GM19452 (cell line): ENCODE measurements at regions not wholly inside any gene's neighbourhood (a gene's known extent, or its start where the extent isn't known, plus 50 kb on each side); places are given as distances from the start of the nearest gene placed in this dataset.

Experiments used
- ATAC-seq: cut with Tn5 transposase; IDR thresholded peaks from one replicate; pipeline ENCODE4 v1.9.1; 2021; ENCODE audit not compliant: unreplicated experiment

DNA sequence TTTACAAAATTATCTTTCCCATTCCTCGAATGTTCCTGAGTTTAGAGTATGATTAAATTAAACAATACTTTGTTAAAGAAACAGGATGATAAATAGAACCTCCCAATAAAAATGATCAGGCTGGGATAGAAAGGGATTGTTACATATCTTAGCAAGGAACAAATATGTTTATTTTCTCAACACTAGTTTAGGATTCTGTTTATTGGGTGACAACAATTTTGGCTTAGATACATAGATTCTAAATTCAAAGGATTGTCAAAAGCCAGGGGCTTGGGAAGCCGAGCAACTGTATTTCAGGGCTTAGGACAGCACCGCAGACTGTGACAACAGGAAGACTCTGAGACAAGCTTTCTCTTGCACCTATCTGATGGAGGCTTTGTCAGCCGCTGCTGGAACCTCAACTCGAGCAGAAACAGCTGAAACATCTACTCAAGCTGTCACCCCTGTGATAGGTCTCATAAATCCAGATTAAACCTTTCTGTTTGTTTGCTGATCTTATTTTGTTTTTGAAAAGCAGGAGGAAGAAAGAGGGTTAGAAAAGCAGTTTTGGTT is 562.8 kb upstream of the ZFHX3 start:
- ATAC-seq = no peak

DNA sequence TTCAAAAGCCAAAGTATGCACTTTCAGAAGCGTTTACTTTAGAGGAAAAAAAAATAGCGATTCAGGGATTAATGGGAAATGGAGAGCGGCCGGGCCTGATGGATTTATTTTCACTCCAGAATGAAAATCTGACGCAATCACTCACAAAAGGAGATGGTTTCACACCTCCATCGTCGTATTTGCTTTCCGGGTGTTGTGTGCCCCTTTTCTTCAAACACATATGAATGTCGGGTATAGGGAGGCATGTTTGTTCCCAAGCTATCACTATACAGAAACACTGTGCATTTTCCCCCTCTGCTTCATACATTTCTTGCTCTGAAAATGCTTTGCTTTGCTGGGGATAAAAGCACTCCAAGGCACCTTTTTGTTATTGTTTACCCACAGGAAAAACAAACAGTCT is 562.2 kb upstream of the ZFHX3 start:
- ATAC-seq = no peak

DNA sequence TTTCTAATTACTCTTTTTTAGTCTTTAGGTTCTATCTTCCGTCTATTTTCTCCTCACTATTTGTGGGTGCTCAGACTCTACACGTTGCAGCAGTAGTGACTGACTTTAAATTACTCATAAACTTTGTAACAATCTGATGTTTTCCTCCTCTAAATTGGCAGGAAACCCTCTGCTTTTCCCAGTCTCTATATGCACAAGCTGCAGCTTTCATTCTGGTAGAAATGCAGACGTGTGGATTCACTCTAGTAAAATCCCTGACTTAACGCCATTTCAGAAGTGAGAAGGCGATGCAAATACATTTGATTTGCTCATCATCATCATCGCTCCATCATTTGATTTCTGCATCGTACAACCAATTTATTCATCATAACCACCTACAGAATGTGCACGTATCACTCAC is 561.0 kb upstream of the ZFHX3 start:
- ATAC-seq = no peak

DNA sequence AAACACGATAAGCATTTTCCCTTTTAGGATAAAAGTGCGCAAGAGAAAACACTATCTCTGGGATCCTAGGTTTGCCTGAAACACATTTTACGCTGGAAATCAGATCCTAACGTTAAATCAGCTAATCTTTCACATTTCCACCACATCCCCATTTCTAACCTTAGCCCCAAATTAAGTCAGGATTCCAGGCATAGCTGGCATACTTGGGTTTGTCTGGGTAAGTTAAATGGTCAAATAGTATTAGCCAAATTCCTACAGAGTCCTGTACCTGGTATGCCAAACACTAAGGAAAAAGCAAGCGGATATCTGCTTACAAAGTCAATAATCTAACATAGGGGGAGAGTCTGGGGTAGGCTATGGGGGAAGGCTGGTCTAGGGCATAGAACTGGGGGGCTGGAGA is 557.4 kb upstream of the ZFHX3 start:
- no peak for ATAC-seq

DNA sequence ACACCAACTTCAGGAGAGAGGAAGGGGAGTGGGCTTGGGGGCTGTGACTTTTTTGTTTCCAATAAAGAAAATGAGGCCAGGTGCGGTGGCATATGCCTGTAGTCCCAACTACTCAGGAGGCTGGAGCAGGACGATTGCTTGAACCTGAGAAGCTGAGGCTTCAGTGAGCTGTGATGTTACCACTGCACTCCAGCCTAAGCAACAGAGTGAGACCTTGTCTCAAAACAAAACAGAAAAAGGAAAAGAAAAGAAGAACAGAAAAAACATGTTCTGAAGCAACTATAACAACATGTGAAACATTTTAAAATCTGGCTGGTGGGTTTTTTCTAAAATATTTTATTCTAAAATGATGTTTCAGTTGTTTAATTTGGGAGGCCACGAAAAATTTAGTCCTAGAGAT is 554.0 kb upstream of the ZFHX3 start:
- ATAC-seq = no peak

GRCh38 chr16:73599870-73600269 is 551.9 kb upstream of the ZFHX3 start:
- no peak for ATAC-seq

DNA sequence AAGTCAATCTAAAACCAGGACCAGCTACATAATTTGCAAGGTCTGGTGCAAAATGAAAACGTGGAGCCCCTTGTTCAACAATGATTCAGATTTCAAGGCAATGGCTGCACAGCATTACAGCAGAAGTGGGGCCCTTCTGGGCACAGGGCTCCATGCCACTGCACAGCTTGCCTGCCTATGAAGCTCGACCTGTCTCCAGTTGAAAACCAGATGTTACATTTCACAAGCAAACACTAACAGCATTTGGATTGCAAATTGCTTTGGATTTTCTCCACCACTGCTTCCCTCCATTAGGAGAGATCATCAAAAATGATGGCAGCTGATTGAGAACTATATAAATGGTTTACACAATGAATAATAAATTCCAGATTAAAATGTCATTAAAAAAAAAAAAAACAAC is 551.4 kb upstream of the ZFHX3 start:
- ATAC-seq = no peak

- no peak for ATAC-seq
These were observed 536.2 kb upstream of the ZFHX3 start for GRCh38 chr16:73584157-73584556.

DNA sequence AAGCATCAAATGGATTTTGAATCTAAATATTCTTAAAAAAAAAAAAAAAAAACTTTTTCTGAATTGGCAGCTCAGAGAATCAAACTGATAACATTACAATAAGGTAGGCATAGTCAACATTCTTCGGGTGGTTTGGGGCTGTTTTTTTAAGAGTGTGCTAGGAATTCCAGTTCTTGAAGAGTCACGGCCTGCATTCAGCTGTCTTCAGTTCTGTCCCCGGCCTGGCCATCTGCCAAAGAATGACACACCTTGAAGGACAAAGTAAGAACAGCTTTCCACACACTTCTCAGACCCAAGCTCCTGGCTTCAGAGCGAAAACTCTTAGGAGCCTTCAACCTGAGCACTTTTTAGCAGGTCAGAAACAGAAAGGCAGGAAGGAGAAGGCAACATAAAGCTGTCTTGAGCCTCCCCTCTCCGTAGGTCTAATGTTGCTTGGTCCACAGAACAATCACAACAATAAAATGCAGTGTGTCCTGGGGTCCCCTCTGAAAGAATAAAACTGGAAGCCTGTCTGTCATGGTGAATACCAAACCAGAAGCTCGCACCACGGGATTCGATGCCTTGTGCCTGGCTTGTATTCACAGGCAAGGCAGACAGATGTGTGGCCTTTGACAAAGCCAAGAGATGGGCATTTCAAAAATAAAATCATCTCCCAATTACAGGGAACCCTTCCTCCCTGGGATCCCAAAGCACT is 524.4 kb upstream of the ZFHX3 start:
- no peak for ATAC-seq

- ATAC-seq = no peak
These were observed 521.5 kb upstream of the ZFHX3 start for GRCh38 chr16:73569266-73569980.

GRCh38 chr16:73568769-73569168 is 520.8 kb upstream of the ZFHX3 start:
- ATAC-seq = no peak

- ATAC-seq = no peak
These were observed 518.0 kb upstream of the ZFHX3 start for GRCh38 chr16:73565925-73566324.

DNA sequence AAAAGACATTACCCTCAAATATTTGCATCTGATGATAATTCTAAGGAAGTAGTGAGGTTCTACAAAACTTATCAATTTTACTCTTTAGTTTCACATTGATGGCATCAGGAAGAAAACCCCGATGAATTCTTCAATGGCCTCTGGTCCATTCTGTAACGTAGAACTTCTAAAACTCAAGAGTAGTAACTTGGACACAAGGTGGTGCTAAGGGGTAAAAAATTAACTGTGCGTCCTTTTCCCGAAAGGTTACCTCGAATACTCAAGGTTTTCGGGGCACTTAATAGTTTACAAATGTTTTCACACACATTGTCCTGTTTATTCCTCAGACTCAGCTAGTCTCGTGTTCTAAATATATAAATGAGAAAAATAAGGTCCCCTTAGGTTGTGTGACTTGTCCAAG is 517.3 kb upstream of the ZFHX3 start:
- ATAC-seq = no peak

GRCh38 chr16:73563709-73564108 is 515.8 kb upstream of the ZFHX3 start:
- ATAC-seq = no peak

GRCh38 chr16:73560497-73560896 is 512.6 kb upstream of the ZFHX3 start:
- no peak for ATAC-seq

DNA sequence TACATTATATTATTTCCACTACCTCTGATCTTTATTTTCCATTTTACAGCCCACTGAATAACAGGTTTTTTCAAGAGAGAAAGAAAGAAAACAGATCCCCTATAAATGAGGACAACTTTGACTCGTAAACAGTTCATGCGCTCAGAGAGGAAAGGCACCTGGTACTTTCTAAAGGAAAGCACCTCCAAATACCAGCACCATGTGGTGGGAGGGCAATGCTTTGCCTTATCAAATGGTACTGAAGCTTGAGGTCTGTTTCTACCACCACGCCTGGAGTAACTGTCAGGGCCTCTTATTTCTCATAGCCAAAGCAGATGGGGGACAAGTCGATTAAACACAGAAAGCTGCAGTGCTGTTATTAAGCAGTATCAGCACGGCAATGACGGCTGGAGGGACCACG is 510.3 kb upstream of the ZFHX3 start:
- no peak for ATAC-seq

GRCh38 chr16:73553941-73554660 is 506.2 kb upstream of the ZFHX3 start:
- no peak for ATAC-seq

GRCh38 chr16:73549984-73550631 is 502.2 kb upstream of the ZFHX3 start:
- ATAC-seq = no peak

- ATAC-seq = no peak
These were observed 499.9 kb upstream of the ZFHX3 start for GRCh38 chr16:73547552-73548403.

GRCh38 chr16:73546341-73546845 is 498.5 kb upstream of the ZFHX3 start:
- ATAC-seq = no peak
